Naive thymus-derived CD8-positive, alpha-beta T cell (primary cell): ENCODE measurements at regions not wholly inside any gene's neighbourhood (a gene's known extent, or its start where the extent isn't known, plus 50 kb on each side); places are given as distances from the start of the nearest gene placed in this dataset.

ENCODE experiments used
- ATAC-seq, 2 donors: fragments of 150-1000 bp; cut with Tn5 transposase in 1 of 2; sonication (Bioruptor Pico), chemical (Tn5 transposase) in 1 of 2; 1 replicate in 1 of 2; 2 replicates in 1 of 2; pipeline ENCODE4 v1.10.0; 2021; ENCODE audit warnings: mild to moderate bottlenecking in 2 of 2, moderate library complexity in 2 of 2
- POLR2A ChIA-PET: fragments of 350-600 bp; sonication (Branson Sonifier 250); formaldehyde crosslinking; loops from one replicate; lab custom pipeline; 2021; ENCODE audit warnings: antibody characterized with exemption; lab: Charles Lee
- DNase-seq, 10 donors: peaks; one replicate each; pipeline versions ENCODE4 v3.0.0 to v3.0.0-alpha.2; 2020 to 2022
- H3K27ac Mint-ChIP-seq, 10 donors: one replicate each; pipeline ENCODE4 v1.8.0; 2020 to 2022; ENCODE audit warnings: mild to moderate bottlenecking in 10 of 10, mixed read lengths in 10 of 10, moderate library complexity in 4 of 10, inconsistent platforms in 1 of 10
- H3K27me3 Mint-ChIP-seq, 5 donors: one replicate each; pipeline ENCODE4 v1.8.0; 2021 to 2022; ENCODE audit warnings: mixed read lengths in 5 of 5
- H3K36me3 Mint-ChIP-seq, 3 donors: one replicate each; pipeline ENCODE4 v1.8.0; 2020 to 2022; ENCODE audit warnings: mixed read lengths in 3 of 3, mild to moderate bottlenecking in 2 of 3, inconsistent platforms in 1 of 3
- H3K4me1 Mint-ChIP-seq, 4 donors: one replicate each; pipeline ENCODE4 v1.8.0; 2021 to 2022; ENCODE audit warnings: mixed read lengths in 4 of 4
- H3K4me3 Mint-ChIP-seq, 10 donors: one replicate each; pipeline ENCODE4 v1.8.0; 2020 to 2022; ENCODE audit warnings: mild to moderate bottlenecking in 10 of 10, mixed read lengths in 10 of 10, moderate library complexity in 6 of 10, inconsistent platforms in 1 of 10
- H3K9me3 Mint-ChIP-seq, 9 donors: one replicate each; pipeline ENCODE4 v1.8.0; 2020 to 2022; ENCODE audit warnings: mixed read lengths in 9 of 9, mild to moderate bottlenecking in 3 of 9, inconsistent platforms in 1 of 9, moderate library complexity in 1 of 9

DNA sequence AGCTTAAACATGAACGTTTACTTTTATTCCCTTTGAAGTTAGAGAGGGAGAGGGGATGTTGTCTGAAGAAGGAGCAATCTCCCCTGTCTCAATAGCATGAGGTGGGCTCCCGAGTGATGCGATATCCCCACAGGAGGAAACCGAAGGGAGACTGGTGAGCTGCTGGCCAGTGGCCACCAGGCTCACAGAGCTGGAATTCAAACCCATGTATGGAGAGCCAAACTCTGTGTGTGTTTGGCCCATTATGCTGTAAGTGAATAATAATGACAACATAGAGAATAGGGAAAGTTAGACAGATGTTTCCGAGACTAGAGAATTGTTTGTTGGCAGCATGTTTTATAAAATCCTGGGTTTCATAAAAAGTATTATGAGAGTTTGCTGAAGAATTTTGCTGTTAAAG, 66.1 kb upstream of the CLNK start:
- H3K4me1 Mint-ChIP-seq, result no peaks in the 10 kb centered on the region
- POLR2A ChIA-PET, result no interaction called here
- ATAC-seq (no peak), DNase-seq (no peak)
- H3K36me3 Mint-ChIP-seq, result no peaks in the 10 kb centered on the region
- no peak overlapping the region for H3K4me3 Mint-ChIP-seq
- H3K27ac Mint-ChIP-seq, result no peak overlapping the region
- peaks cover 0 to 4% (median 0%) of the 10 kb centered on the region in 5 donors for H3K27me3 Mint-ChIP-seq
- H3K9me3 Mint-ChIP-seq, result peaks cover 0 to 4% (median 0%) of the 10 kb centered on the region in 9 donors

DNA sequence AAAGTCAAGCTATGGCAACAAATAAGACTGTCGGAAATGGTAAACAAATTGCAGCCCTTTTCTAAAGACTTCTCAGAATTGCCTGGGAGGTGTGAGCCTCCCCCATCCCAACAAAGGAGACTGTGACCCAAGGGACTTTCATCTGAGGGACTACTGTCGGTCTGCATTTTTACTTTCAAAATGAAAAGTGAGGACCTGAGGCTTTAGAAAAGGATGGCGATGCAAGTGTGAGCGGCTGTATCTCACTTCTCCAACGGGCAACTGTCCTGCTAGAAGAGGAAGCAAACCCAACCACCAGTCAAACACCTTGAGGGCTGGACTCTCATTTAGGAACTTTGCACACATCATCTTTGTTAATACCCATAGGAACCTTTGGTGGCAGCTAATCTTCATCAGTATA, 62.6 kb upstream of the CLNK start:
- POLR2A ChIA-PET, result no interaction called here
- DNase-seq (no peak), ATAC-seq (no peak)
- H3K4me1 Mint-ChIP-seq, result no peaks in the 10 kb centered on the region
- no peak overlapping the region for H3K27ac Mint-ChIP-seq
- H3K36me3 Mint-ChIP-seq, result no peaks in the 10 kb centered on the region
- peaks cover 0 to 4% (median 0%) of the 10 kb centered on the region in 9 donors for H3K9me3 Mint-ChIP-seq
- no peak overlapping the region for H3K4me3 Mint-ChIP-seq
- H3K27me3 Mint-ChIP-seq, result peaks cover 0 to 1% (median 0%) of the 10 kb centered on the region in 5 donors

DNA sequence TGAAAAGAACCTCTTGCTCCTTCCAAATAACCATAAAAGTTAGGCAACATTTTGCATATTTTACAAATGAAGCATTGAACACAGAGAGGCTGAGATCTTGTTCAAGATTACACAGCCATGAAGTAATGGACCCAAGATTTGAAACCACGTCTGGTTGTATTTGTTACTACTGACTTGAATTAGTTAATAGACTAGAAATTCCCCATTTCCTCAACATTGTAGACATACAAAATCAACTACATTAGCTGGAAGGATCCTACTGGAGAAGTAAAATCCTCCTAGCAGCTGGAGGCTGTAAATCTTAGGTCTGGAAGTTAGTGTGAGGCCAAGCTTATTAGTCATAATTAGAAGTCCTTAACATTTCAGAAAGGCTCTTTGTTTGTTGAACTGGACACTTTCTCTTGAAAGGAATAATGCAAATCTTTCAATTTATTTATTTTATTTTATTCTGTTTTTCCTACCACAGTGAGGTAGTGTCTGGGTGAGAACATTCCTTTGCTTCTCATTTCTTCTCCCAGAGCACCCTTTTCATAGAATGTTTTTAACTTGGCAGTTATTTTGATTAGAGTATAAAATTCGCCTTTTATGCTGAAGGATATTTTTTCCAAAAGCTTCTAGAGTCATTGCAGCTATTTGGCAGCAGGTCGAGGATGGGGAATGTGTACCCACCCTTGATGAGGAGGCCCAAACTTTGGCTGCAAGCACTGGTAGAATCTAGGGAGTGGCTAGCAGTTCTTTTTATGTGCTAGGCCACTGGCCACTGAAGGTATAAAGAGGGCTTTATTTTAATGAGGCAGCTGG, 62.0 kb upstream of the CLNK start:
- peaks cover 0 to 4% (median 0%) of the 10 kb centered on the region in 9 donors for H3K9me3 Mint-ChIP-seq
- H3K36me3 Mint-ChIP-seq, result no peaks in the 10 kb centered on the region
- no peak for ATAC-seq
- H3K4me3 Mint-ChIP-seq, result no peak overlapping the region
- peaks cover 0 to 2% (median 0%) of the 10 kb centered on the region in 4 donors for H3K4me1 Mint-ChIP-seq
- H3K27ac Mint-ChIP-seq, result no peak overlapping the region
- DNase-seq, result no peak
- peaks cover 0 to 1% (median 0%) of the 10 kb centered on the region in 5 donors for H3K27me3 Mint-ChIP-seq
- POLR2A ChIA-PET, result no interaction called here

DNA sequence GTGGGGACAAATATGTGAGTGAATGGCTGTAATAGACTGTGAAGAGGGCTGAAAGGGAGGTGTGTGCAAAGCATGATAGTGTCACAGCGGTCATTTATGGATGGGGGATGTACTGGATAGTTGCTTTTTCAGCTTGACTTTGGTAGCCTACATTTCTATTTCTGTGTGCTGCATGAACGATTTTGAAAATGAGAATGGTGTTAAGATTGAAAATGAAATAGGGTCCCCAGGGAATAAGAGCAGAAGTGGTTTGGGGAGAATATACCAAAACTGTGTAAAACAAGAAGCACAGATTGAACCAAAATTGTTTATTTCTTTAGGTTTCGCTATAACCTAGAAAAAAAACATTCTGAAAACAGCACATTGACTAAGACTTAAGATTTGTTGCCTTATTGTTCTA, 58.8 kb upstream of the CLNK start:
- no peaks in the 10 kb centered on the region for H3K9me3 Mint-ChIP-seq
- peaks cover 0 to 6% (median 0%) of the 10 kb centered on the region in 4 donors for H3K4me1 Mint-ChIP-seq
- H3K36me3 Mint-ChIP-seq, result no peaks in the 10 kb centered on the region
- H3K27me3 Mint-ChIP-seq, result peaks cover 0 to 2% (median 0%) of the 10 kb centered on the region in 5 donors
- no peak for ATAC-seq
- POLR2A ChIA-PET, result no interaction called here
- no peak overlapping the region for H3K27ac Mint-ChIP-seq
- no peak overlapping the region for H3K4me3 Mint-ChIP-seq
- DNase-seq, result no peak

DNA sequence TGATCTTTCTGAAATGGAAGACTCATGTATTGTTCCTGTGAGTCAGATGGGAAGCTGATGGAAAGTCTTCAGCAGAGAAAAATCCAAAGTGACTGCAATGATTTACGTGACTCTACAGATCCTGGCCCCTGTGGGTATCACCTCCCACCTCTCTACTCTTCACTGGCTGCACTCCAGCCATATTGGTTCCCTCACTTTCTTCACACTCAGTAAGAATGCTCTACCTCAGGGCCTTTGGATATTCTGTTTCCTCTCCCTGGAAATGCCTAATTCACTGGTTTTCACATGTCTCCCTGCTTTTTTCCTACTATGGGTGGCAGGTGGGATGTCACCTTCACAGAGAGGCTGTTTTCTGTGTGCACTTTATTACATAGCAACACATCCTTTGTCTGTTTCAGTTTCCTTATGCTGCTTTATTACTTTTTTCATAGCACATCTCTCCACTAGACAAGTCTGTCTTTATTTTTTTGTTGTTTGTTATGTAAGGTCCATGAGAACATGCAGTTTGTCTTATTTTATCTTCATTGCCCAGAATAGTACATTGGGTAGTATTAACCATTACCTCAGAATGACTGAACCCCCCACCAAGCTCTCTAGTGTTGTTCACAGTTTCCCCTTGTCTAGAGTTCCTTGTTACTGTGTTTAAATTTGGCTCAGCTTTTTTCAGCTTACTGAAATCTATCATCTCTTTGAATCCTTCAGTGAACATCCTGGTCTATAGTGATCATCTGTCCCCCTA, 57.6 kb upstream of the CLNK start:
- Mint-ChIP-seq H3K27ac (no peak overlapping the region), H3K9me3 (no peaks in the 10 kb centered on the region), H3K27me3 (peaks cover 0 to 2% (median 0%) of the 10 kb centered on the region in 5 donors), H3K4me3 (no peak overlapping the region), H3K4me1 (peaks cover 0 to 6% (median 0%) of the 10 kb centered on the region in 4 donors), H3K36me3 (no peaks in the 10 kb centered on the region)
- DNase-seq (no peak), ATAC-seq (no peak)
- POLR2A ChIA-PET, result no interaction called here

DNA sequence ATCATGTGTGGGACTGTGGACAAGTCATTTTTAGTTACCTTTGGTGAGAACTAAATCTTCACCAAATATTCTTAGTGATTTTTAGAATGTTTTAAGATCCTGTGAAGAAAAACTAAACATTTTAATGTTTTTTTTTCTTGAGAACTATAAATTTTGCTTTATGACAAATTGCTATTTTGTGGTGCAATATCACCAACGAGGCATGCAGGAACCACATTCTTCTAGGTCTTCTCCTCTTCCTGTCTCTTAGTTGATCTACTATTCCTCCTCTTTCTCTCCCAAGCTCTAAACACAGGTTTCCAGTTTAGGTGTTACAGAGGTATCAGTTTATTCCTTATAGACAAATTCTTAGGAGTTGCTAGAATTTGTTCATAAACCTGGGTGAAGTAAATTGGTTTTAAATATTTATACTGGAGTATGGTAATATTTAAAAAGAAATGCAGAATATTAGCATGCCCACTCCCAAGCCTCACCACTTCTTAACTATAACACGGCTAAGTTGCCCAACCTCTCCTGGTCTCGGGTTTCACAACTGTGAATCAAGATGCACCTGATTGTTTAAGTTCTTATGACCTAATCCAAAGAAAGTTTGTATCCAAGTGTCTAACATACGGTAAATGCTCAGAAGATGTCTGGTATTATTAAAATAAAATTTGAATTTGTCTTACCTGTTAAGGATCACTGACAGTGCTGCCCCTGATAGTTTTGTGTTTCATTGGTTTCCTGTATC, 56.5 kb upstream of the CLNK start:
- Mint-ChIP-seq H3K36me3 (no peaks in the 10 kb centered on the region), H3K27ac (no peak overlapping the region), H3K9me3 (no peaks in the 10 kb centered on the region), H3K4me1 (peaks cover 0 to 6% (median 0%) of the 10 kb centered on the region in 4 donors), H3K27me3 (peaks cover 0 to 3% (median 0%) of the 10 kb centered on the region in 5 donors), H3K4me3 (no peak overlapping the region)
- DNase-seq, result no peak
- ATAC-seq, result no peak
- POLR2A ChIA-PET, result no interaction called here

DNA sequence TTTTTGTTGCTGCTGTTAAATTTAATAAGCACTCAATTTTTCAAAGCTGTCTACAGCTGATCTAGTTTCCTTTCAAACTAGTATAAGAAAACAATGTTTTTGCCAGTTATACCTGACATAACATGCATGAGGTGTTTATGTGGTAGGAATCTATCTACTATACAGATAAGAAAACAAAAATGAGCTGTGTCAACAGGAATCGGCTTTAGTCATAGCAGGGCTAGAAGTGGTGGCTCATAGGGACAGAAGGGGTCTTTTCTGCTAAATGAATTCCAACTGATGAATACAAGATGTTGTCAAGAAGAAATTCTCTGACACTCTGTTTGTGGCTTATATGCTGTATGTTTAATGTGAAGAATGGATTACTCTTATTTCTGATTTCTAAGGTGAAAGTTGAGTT, 55.7 kb upstream of the CLNK start:
- Mint-ChIP-seq H3K36me3 (no peaks in the 10 kb centered on the region), H3K27ac (no peak overlapping the region), H3K27me3 (peaks cover 0 to 3% (median 0%) of the 10 kb centered on the region in 5 donors), H3K4me1 (peaks cover 0 to 6% (median 0%) of the 10 kb centered on the region in 4 donors), H3K9me3 (no peaks in the 10 kb centered on the region), H3K4me3 (no peak overlapping the region)
- POLR2A ChIA-PET, result no interaction called here
- DNase-seq (no peak), ATAC-seq (no peak)

DNA sequence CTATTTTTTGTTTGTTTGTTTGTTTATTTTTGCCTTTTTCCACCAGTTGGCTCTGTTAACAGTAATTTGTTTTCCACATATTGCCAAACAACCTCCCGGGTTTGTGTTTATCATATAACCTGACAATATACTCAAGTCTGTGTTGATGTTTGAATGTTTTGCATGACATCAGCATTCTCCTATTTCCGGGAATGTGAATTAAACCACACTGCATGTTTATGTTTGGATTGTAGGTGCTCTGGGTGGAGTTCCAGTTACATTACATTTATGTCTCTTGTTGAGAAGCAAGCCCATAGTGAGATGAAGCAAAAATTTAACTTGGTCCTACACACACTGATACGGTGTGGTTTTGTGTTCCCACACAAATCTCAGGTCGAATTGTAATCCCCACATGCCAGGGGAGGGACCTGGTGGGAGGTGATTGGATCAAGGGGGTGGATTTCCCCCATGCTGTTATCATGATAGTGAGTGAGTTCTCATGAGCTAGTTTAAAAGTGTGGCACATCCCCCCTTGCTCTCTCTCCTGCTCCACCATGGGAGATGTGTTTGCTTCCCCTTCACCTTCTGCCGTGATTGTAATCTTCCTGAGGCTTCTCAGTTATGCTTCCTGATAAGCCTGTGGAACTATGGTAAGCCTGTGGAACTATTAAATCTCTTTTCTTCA, 54.4 kb upstream of the CLNK start:
- no peak for DNase-seq
- no peaks in the 10 kb centered on the region for H3K36me3 Mint-ChIP-seq
- H3K27me3 Mint-ChIP-seq, result peaks cover 0 to 3% (median 2%) of the 10 kb centered on the region in 5 donors
- no peak for ATAC-seq
- H3K4me3 Mint-ChIP-seq, result no peak overlapping the region
- POLR2A ChIA-PET, result no interaction called here
- H3K9me3 Mint-ChIP-seq, result no peaks in the 10 kb centered on the region
- peaks cover 0 to 6% (median 0%) of the 10 kb centered on the region in 4 donors for H3K4me1 Mint-ChIP-seq
- no peak overlapping the region for H3K27ac Mint-ChIP-seq

DNA sequence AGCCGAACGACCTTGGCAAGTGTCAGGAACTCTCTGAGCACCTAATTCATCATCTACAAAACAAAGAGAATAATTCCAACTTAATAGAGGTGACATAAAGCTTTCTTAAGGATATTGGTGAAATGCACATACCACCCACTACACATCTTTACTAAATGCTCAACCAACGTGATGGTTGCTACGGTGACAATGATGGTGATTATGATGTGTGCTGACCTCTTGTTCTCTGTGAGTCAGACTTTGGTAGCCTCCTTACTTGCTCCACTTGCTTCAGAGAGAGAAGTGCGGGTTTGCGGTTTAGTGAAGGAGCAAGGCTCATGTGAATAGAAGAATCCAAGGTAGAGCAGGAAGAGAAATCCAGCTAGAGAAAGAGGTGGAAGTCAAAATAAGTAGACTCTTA, 52.8 kb upstream of the CLNK start:
- no peaks in the 10 kb centered on the region for H3K36me3 Mint-ChIP-seq
- ATAC-seq (no peak), DNase-seq (no peak)
- POLR2A ChIA-PET, result no interaction called here
- H3K4me1 Mint-ChIP-seq, result peaks cover 4 to 16% (median 9%) of the 10 kb centered on the region in 4 donors
- H3K4me3 Mint-ChIP-seq, result no peak overlapping the region
- H3K27ac Mint-ChIP-seq, result no peak overlapping the region
- H3K9me3 Mint-ChIP-seq, result no peaks in the 10 kb centered on the region
- H3K27me3 Mint-ChIP-seq, result peaks cover 0 to 3% (median 2%) of the 10 kb centered on the region in 5 donors

DNA sequence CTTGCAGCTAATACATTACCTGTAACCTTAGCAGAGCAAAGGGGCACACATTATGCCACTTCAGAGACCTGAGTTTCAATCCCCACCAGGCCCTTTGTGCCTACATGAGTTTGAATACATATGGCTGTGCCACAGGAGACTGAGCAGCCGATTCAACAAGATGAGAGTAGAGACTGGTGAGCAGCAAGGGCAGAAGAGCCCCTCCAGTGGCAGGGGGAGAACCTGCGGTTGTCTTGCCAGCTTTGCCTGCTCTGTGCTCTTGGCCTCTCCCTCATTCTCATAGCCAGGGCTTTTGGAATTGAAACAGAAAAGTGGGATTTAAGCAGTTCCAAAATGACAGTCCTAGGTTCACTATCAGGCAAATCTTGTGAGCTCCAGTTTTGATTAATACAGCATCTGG, 52.3 kb upstream of the CLNK start:
- DNase-seq (no peak), ATAC-seq (no peak)
- Mint-ChIP-seq H3K36me3 (no peaks in the 10 kb centered on the region), H3K4me3 (no peak overlapping the region), H3K27ac (no peak overlapping the region), H3K27me3 (peaks cover 0 to 3% (median 2%) of the 10 kb centered on the region in 5 donors), H3K9me3 (no peaks in the 10 kb centered on the region), H3K4me1 (peaks cover 4 to 19% (median 12%) of the 10 kb centered on the region in 4 donors)
- POLR2A ChIA-PET, result no interaction called here

DNA sequence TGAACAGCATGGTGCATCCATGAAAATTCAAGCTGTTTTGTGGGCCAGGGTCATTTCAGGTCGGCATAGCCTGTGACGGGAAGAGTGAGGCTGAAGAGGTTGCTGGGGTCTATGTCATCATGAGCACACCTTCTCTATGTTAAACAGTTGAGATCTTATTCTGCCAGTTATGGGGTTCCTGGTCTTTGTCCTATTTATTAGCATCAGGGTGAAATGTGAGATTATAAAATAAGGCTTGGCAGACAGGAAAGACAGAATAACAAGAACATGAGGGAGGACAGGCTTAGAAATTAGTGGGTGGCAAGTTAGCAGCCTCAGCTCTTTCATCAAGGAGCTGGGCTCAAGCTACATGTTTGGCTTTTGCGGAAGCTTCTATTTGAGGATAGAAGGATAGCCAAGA, 51.7 kb upstream of the CLNK start:
- peaks cover 4 to 18% (median 12%) of the 10 kb centered on the region in 4 donors for H3K4me1 Mint-ChIP-seq
- POLR2A ChIA-PET, result no interaction called here
- ATAC-seq, result no peak
- H3K9me3 Mint-ChIP-seq, result no peaks in the 10 kb centered on the region
- no peak overlapping the region for H3K4me3 Mint-ChIP-seq
- H3K36me3 Mint-ChIP-seq, result no peaks in the 10 kb centered on the region
- no peak overlapping the region for H3K27ac Mint-ChIP-seq
- no peak for DNase-seq
- H3K27me3 Mint-ChIP-seq, result peaks cover 0 to 3% (median 2%) of the 10 kb centered on the region in 5 donors

DNA sequence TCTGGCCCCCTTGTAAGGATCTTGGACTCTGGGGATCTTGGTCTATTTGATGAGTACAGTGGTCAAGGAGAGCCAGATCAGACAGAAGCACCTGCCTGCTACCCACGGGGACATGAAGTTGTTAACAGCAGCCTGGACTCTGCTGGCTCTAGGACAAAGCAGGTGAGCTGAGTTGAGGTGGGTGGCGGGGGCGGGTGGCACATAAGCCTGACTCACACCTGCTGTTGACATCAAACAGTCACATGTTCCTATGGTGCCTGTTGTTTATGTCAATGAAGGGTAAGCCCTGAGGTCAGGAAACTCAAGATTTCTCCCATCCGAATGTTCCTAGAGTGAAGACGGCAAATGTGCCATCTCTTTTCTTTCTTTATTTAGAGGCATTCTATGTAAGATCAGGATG, 50.1 kb upstream of the CLNK start:
- Mint-ChIP-seq H3K4me1 (peaks cover 4 to 17% (median 12%) of the 10 kb centered on the region in 4 donors), H3K4me3 (no peak overlapping the region), H3K27ac (peak overlapping the region in 1 of 10 donors; percentile 32), H3K36me3 (no peaks in the 10 kb centered on the region), H3K9me3 (no peaks in the 10 kb centered on the region), H3K27me3 (peaks cover 0 to 3% (median 2%) of the 10 kb centered on the region in 5 donors)
- ATAC-seq (no peak), DNase-seq (no peak)
- POLR2A ChIA-PET, result no interaction called here
